IMR-90 (cell line): ENCODE measurements at regions not wholly inside any gene's neighbourhood (a gene's known extent, or its start where the extent isn't known, plus 50 kb on each side); places are given as distances from the start of the nearest gene placed in this dataset.

ENCODE experiments used
- ATAC-seq: fragments of 200-7000 bp; cut with Tn5 transposase; 2 replicates; pipeline ENCODE4 v1.9.1; 2020; ENCODE audit warnings: low read depth, mild to moderate bottlenecking, moderate library complexity
- BruUV-seq: library from RNA; stranded (reverse); fragments of 400-500 nt; replicated peaks from 2 replicates; lab custom pipeline; 2021; lab: Mats Ljungman, UMichigan
- CTCF ChIA-PET: fragments of 300-600 bp; formaldehyde crosslinking; extraction: SDS; loops from one replicate; lab custom pipeline; 2021; ENCODE audit warnings: antibody characterized with exemption; lab: Yijun Ruan, JAX
- POLR2A ChIA-PET: fragments of 300-600 bp; sonication (Branson Sonifier 250); formaldehyde crosslinking; loops from one replicate; lab custom pipeline; 2022; ENCODE audit warnings: antibody characterized with exemption; ENCODE audit not compliant: unreplicated experiment; lab: Charles Lee
- DNase-seq: peaks from one replicate; pipeline ENCODE4 v3.0.0; 2013
- H2AFZ ChIP-seq: replicated peaks from 2 replicates; pipeline ENCODE3; 2013; ENCODE audit warnings: low read length, mild to moderate bottlenecking; ENCODE audit not compliant: poor library complexity
- H2AK5ac ChIP-seq: 2 replicates; pipeline ENCODE4 v1.6.1; 2013; ENCODE audit warnings: low read depth, low read length, inconsistent platforms
- H2AK9ac ChIP-seq: replicated peaks from 2 replicates; pipeline ENCODE3; 2013; ENCODE audit warnings: mild to moderate bottlenecking, low read depth, low read length, moderate library complexity; ENCODE audit not compliant: poor library complexity
- H2BK120ac ChIP-seq: 2 replicates; pipeline ENCODE4 v1.6.1; 2013; ENCODE audit warnings: low read depth, low read length, inconsistent platforms
- H2BK15ac ChIP-seq: 3 replicates; pipeline ENCODE4 v1.6.1; 2013; ENCODE audit warnings: low read depth, low read length, inconsistent platforms
- H2BK20ac ChIP-seq: 2 replicates; pipeline ENCODE4 v1.6.1; 2013; ENCODE audit warnings: low read depth, mild to moderate bottlenecking, inconsistent platforms, low read length, moderate library complexity
- H2BK5ac ChIP-seq: 2 replicates; pipeline ENCODE4 v1.6.1; 2013; ENCODE audit warnings: mild to moderate bottlenecking, low read depth, low read length, inconsistent platforms; ENCODE audit not compliant: poor library complexity, severe bottlenecking
- H3K14ac ChIP-seq: replicated peaks from 2 replicates; pipeline ENCODE4 v1.6.1; 2013; ENCODE audit warnings: low read depth, low read length, inconsistent platforms
- H3K18ac ChIP-seq: 2 replicates; pipeline ENCODE4 v1.6.1; 2013; ENCODE audit warnings: low read depth, low read length, control low read depth
- H3K23ac ChIP-seq: 2 replicates; pipeline ENCODE4 v1.6.1; 2013; ENCODE audit warnings: low read depth, low read length, inconsistent platforms
- H3K27ac ChIP-seq: 2 replicates; pipeline ENCODE4 v1.5.1; 2013; ENCODE audit warnings: mild to moderate bottlenecking, control low read depth, low read length; ENCODE audit not compliant: insufficient read depth
- H3K27me3 ChIP-seq: 2 replicates; pipeline ENCODE4 v1.6.1; 2013; ENCODE audit warnings: low read length; ENCODE audit not compliant: control insufficient read depth, insufficient read depth
- H3K36me3 ChIP-seq: 2 replicates; pipeline ENCODE4 v1.6.1; 2013; ENCODE audit warnings: low read length, mixed read lengths; ENCODE audit not compliant: control insufficient read depth, insufficient read depth
- H3K4ac ChIP-seq: 2 replicates; pipeline ENCODE4 v1.6.1; 2013; ENCODE audit warnings: low read depth, low read length, inconsistent platforms
- H3K4me1 ChIP-seq: 2 replicates; pipeline ENCODE4 v1.6.1; 2013; ENCODE audit warnings: low read length, mixed read lengths; ENCODE audit not compliant: control insufficient read depth, insufficient read depth
- H3K4me2 ChIP-seq: 2 replicates; pipeline ENCODE4 v1.6.1; 2013; ENCODE audit warnings: low read depth, mild to moderate bottlenecking, control low read depth, low read length, moderate library complexity
- H3K4me3 ChIP-seq: 2 replicates; pipeline ENCODE4 v1.5.1; 2013; ENCODE audit warnings: low read depth, mild to moderate bottlenecking, control low read depth, low read length, moderate library complexity; ENCODE audit not compliant: insufficient read depth
- H3K56ac ChIP-seq: 2 replicates; pipeline ENCODE4 v1.6.1; 2013; ENCODE audit warnings: low read length, inconsistent platforms; ENCODE audit not compliant: insufficient read depth; ENCODE audit errors: extremely low read depth
- H3K79me1 ChIP-seq, 2 experiments: 2 replicates each; pipeline ENCODE4 v1.6.1; 2013; ENCODE audit warnings: low read length in 2 of 2, inconsistent platforms in 1 of 2, low read depth in 1 of 2
- H3K9ac ChIP-seq: 2 replicates; pipeline ENCODE4 v1.6.1; 2013; ENCODE audit warnings: low read depth, low read length, control low read depth
- H3K9me1 ChIP-seq: 2 replicates; pipeline ENCODE4 v1.6.1; 2013; ENCODE audit warnings: low read length, inconsistent platforms; ENCODE audit not compliant: insufficient read depth
- H3K9me3 ChIP-seq: 2 replicates; pipeline ENCODE4 v1.6.1; 2013; ENCODE audit warnings: low read length; ENCODE audit not compliant: control insufficient read depth, insufficient read depth
- H4K20me1 ChIP-seq: 2 replicates; pipeline ENCODE4 v1.6.1; 2013; ENCODE audit warnings: low read length, inconsistent platforms; ENCODE audit not compliant: insufficient read depth
- H4K5ac ChIP-seq: 2 replicates; pipeline ENCODE4 v1.6.1; 2013; ENCODE audit warnings: mild to moderate bottlenecking, low read depth, low read length, control low read depth
- H4K8ac ChIP-seq, 2 experiments: 2 replicates each; pipeline ENCODE4 v1.6.1; 2013; ENCODE audit warnings: low read depth in 2 of 2, low read length in 2 of 2, control low read depth in 1 of 2, inconsistent platforms in 1 of 2
- H4K91ac ChIP-seq: 2 replicates; pipeline ENCODE4 v1.6.1; 2013; ENCODE audit warnings: low read depth, low read length, inconsistent platforms; ENCODE audit not compliant: insufficient read depth
- BHLHE40 ChIP-seq: fragments of 150-350 bp; IDR thresholded peaks from 2 replicates; pipeline ENCODE4 v1.6.1; 2016; ENCODE audit warnings: mild to moderate bottlenecking, low read depth, low read length
- MAFK ChIP-seq: IDR thresholded peaks from 2 replicates; pipeline ENCODE4 v1.6.1; 2012; ENCODE audit warnings: low read depth, low read length, improper control_type of control experiment
- WGBS, 2 experiments: methylation state at CpG; one replicate each; pipeline versions ENCODE4 v1.1.5 to v1.1.7; 2013; ENCODE audit warnings: missing lambda C conversion rate in 2 of 2; ENCODE audit not compliant: insufficient read length in 1 of 2; ENCODE audit errors: extremely low coverage in 2 of 2; 5-methylcytosine and 5-hydroxymethylcytosine counted together
- dilution Hi-C: fragments of 300-500 bp; cut with HindIII; formaldehyde crosslinking; loops from one replicate; pipeline ENCODE4 v1.14.3; 2018; ENCODE audit warnings: low sequenced_read_pairs; ENCODE audit not compliant: unreplicated experiment
- in situ Hi-C: fragments of 300-500 bp; cut with MboI; formaldehyde crosslinking; loops from 3 replicates; pipeline ENCODE4 v1.14.3; 2019; ENCODE audit warnings: low sequenced_read_pairs, inconsistent platforms, mixed read lengths
- intact Hi-C: fragments of 100-400 bp; cut with micrococcal nuclease; formaldehyde crosslinking; loops from 2 replicates; pipeline ENCODE4 v1.10.0; 2022

- Histone ChIP-seq H2BK15ac (no peak overlapping the region), H3K9ac (no peak overlapping the region), H2BK120ac (no peak overlapping the region), H3K4ac (no peak overlapping the region), H2BK5ac (no peak overlapping the region), H4K8ac (no peak overlapping the region), H3K23ac (no peak overlapping the region), H3K18ac (no peak overlapping the region), H3K4me2 (no peak overlapping the region), H3K9me1 (no peaks in the 10 kb centered on the region), H3K4me1 (no peaks in the 10 kb centered on the region; the same call in 1 of the 2 replicates), H2AFZ (no peak overlapping the region), H3K14ac (no peak overlapping the region), H3K27ac (no peak overlapping the region), H2AK9ac (no peak overlapping the region), H4K20me1 (no peaks in the 10 kb centered on the region), H3K36me3 (no peaks in the 10 kb centered on the region), H3K56ac (no peak overlapping the region), H2AK5ac (no peak overlapping the region), H3K4me3 (no peak overlapping the region), H4K91ac (no peak overlapping the region), H3K27me3 (no peaks in the 10 kb centered on the region), H4K5ac (no peak overlapping the region), H3K79me1 (no peaks in the 10 kb centered on the region), H3K9me3 (no peaks in the 10 kb centered on the region), H2BK20ac (no peak overlapping the region)
- in situ Hi-C loops (loop anchor here (10.0 kb wide), 1 partner anchor 76 kb away; no protein-coding TSS in a partner anchor), intact Hi-C loops (no loop called here), dilution Hi-C loops (no loop called here)
- no CpG with 5 or more reads among the region's 1 CpG for WGBS, 2 experiments
- BruUV-seq, result no TSS peak
- ChIA-PET POLR2A (no interaction called here), CTCF (no interaction called here)
- ATAC-seq (no peak), DNase-seq (no peak)
- TF ChIP-seq BHLHE40 (no peak), MAFK (peak; percentile 66)
Observed at GRCh38 chr9:21730899-21731298, 71.5 kb upstream of the MTAP start.
